Smooth muscle cell of the brain vasculature (primary cell): ENCODE measurements at regions not wholly inside any gene's neighbourhood (a gene's known extent, or its start where the extent isn't known, plus 50 kb on each side); places are given as distances from the start of the nearest gene placed in this dataset.
"Not testable (repeated sequence)": the region's sequence is repeated elsewhere in the genome, so short reads cannot be mapped to it uniquely, and the experiment has no call there.

Experiments used
- DNase-seq: peaks from one replicate; pipeline ENCODE4 v3.0.0-alpha.2; 2012; ENCODE audit warnings: low read depth, low spot score

GRCh38 chr16:87093804-87094555 is 223.2 kb downstream of the C16orf95 start:
- no peak for DNase-seq

GRCh38 chr16:87094556-87094865 is 222.7 kb downstream of the C16orf95 start:
- no peak for DNase-seq

GRCh38 chr16:87095271-87095670 is 221.9 kb downstream of the C16orf95 start:
- DNase-seq = no peak

- no peak for DNase-seq
These were observed 220.4 kb downstream of the C16orf95 start for GRCh38 chr16:87096746-87097333.

GRCh38 chr16:87098361-87098760 is 218.8 kb downstream of the C16orf95 start:
- no peak for DNase-seq

- no peak for DNase-seq
These were observed 218.0 kb downstream of the C16orf95 start for GRCh38 chr16:87098976-87099720.

GRCh38 chr16:87100306-87101058 is 216.7 kb downstream of the C16orf95 start:
- DNase-seq = no peak

- DNase-seq = no peak
These were observed 215.3 kb downstream of the C16orf95 start for GRCh38 chr16:87101903-87102302.

GRCh38 chr16:87107201-87107600 is 210.0 kb downstream of the C16orf95 start:
- no peak for DNase-seq

GRCh38 chr16:87108278-87108677 is 208.9 kb downstream of the C16orf95 start:
- no peak for DNase-seq

GRCh38 chr16:87108941-87109340 is 208.3 kb downstream of the C16orf95 start:
- DNase-seq = no peak

GRCh38 chr16:87114832-87115231 is 202.4 kb downstream of the C16orf95 start:
- no peak for DNase-seq

- DNase-seq = no peak
These were observed 201.5 kb downstream of the C16orf95 start for GRCh38 chr16:87115646-87116045.

- no peak for DNase-seq
These were observed 199.3 kb downstream of the C16orf95 start for GRCh38 chr16:87117936-87118335.

- no peak for DNase-seq
These were observed 198.0 kb downstream of the C16orf95 start for GRCh38 chr16:87119168-87119567.

GRCh38 chr16:87119748-87120147 is 197.4 kb downstream of the C16orf95 start:
- no peak for DNase-seq

GRCh38 chr16:87121816-87122215 is 195.4 kb downstream of the C16orf95 start:
- DNase-seq = no peak

- DNase-seq = no peak
These were observed 193.7 kb downstream of the C16orf95 start for GRCh38 chr16:87123356-87124001.

- not testable (repeated sequence) for DNase-seq
These were observed 192.8 kb downstream of the C16orf95 start for GRCh38 chr16:87124405-87124804.

- DNase-seq = no peak
These were observed 191.7 kb downstream of the C16orf95 start for GRCh38 chr16:87125206-87126155.
